GM12878 (cell line): ENCODE measurements at regions not wholly inside any gene's neighbourhood (a gene's known extent, or its start where the extent isn't known, plus 50 kb on each side); places are given as distances from the start of the nearest gene placed in this dataset.

Experiments
- ATAC-seq: fragments of 200-7000 bp; cut with Tn5 transposase; 3 replicates; pipeline ENCODE4 v1.9.1; 2020; ENCODE audit warnings: mild to moderate bottlenecking, moderate library complexity
- BruUV-seq: library from RNA; stranded (reverse); fragments of 400-500 nt; replicated peaks from 2 replicates; lab custom pipeline; 2021; lab: Mats Ljungman, UMichigan
- CTCF ChIA-PET: fragments of 300-600 bp; sonication (Branson Sonifier 250); formaldehyde crosslinking; extraction: SDS; loops from one replicate; lab custom pipeline; 2021; ENCODE audit warnings: inconsistent platforms; lab: Yijun Ruan, JAX
- POLR2A ChIA-PET: fragments of 350-600 bp; formaldehyde crosslinking; extraction: SDS; loops from one replicate; lab custom pipeline; 2021; ENCODE audit warnings: inconsistent platforms; lab: Charles Lee
- RAD21 ChIA-PET: fragments of 300-600 bp; sonication (Branson Sonifier 250); formaldehyde crosslinking; loops from one replicate; lab custom pipeline; 2023; ENCODE audit warnings: antibody characterized with exemption; ENCODE audit not compliant: unreplicated experiment; lab: Charles Lee
- SMC1A ChIA-PET: fragments of 300-600 bp; sonication (Branson Sonifier 250); formaldehyde crosslinking; loops from one replicate; lab custom pipeline; 2023; ENCODE audit not compliant: unreplicated experiment, uncharacterized antibody; lab: Charles Lee
- DNase-seq: peaks from one replicate; pipeline ENCODE4 v3.0.0-alpha.2; 2011; ENCODE audit warnings: low read depth, low spot score
- FAIRE-seq: peaks from 3 replicates; lab custom pipeline; 2011; peaks lifted over from hg19 to GRCh38; lab: Jason Lieb, UNC
- H2AFZ ChIP-seq: 2 replicates; pipeline ENCODE4 v1.6.0; 2011; ENCODE audit warnings: low read depth, low read length, control low read depth; ENCODE audit not compliant: control insufficient read depth
- H3K27ac ChIP-seq: 2 replicates; pipeline ENCODE4 v1.5.1; 2011; ENCODE audit warnings: control low read depth; ENCODE audit not compliant: control insufficient read depth, insufficient read depth
- H3K27me3 ChIP-seq, 2 experiments: replicated peaks in 1 of 2; 2 replicates each; pipeline versions ENCODE4 v1.6.0 to v1.6.1; 2011; ENCODE audit warnings: low read length in 1 of 2; ENCODE audit not compliant: control insufficient read depth in 2 of 2, insufficient read depth in 2 of 2
- H3K36me3 ChIP-seq, 2 experiments: 2 replicates each; pipeline ENCODE4 v1.5.1; 2011; ENCODE audit warnings: low read length in 1 of 2; ENCODE audit not compliant: control insufficient read depth in 2 of 2, insufficient read depth in 2 of 2
- H3K4me1 ChIP-seq: 2 replicates; pipeline ENCODE4 v1.6.1; 2011; ENCODE audit warnings: mild to moderate bottlenecking, low read length, moderate library complexity, mixed read lengths; ENCODE audit not compliant: control insufficient read depth, insufficient read depth
- H3K4me2 ChIP-seq: 2 replicates; pipeline ENCODE4 v1.6.0; 2011; ENCODE audit warnings: control low read depth; ENCODE audit not compliant: control insufficient read depth, insufficient read depth
- H3K4me3 ChIP-seq: fragments of 200-600 bp; sonication (generic); 2 replicates; pipeline ENCODE4 v1.5.1; 2016
- H3K79me2 ChIP-seq: 2 replicates; pipeline ENCODE4 v1.6.0; 2011; ENCODE audit warnings: low read length; ENCODE audit not compliant: control insufficient read depth, insufficient read depth
- H3K9ac ChIP-seq: 2 replicates; pipeline ENCODE4 v1.8.0; 2011; ENCODE audit warnings: low read length, control low read depth, mixed read lengths; ENCODE audit not compliant: control insufficient read depth, insufficient read depth
- H3K9me3 ChIP-seq: replicated peaks from 3 replicates; pipeline ENCODE4 v1.5.1; 2011; ENCODE audit warnings: mild to moderate bottlenecking, low read length; ENCODE audit not compliant: control insufficient read depth, insufficient read depth
- H4K20me1 ChIP-seq: 2 replicates; pipeline ENCODE4 v1.6.0; 2011; ENCODE audit not compliant: control insufficient read depth, insufficient read depth
- CBX3 ChIP-seq: fragments of 200-600 bp; sonication (generic); IDR thresholded peaks from 2 replicates; pipeline ENCODE4 v1.6.1; 2016; ENCODE audit warnings: low read depth, borderline replicate concordance
- CHD2 ChIP-seq: IDR thresholded peaks from 2 replicates; pipeline ENCODE4 v1.6.1; 2011; ENCODE audit warnings: low read depth, low read length, improper control_type of control experiment, borderline replicate concordance
- CREM ChIP-seq: IDR thresholded peaks from 2 replicates; pipeline ENCODE4 v1.6.1; 2014; ENCODE audit warnings: antibody characterized with exemption, low read depth
- CUX1 ChIP-seq: IDR thresholded peaks from 2 replicates; pipeline ENCODE4 v1.6.1; 2012; ENCODE audit warnings: improper control_type of control experiment, low read depth, low read length; ENCODE audit not compliant: insufficient replicate concordance
- ELK1 ChIP-seq: IDR thresholded peaks from 2 replicates; pipeline ENCODE4 v1.6.1; 2012; ENCODE audit warnings: low read depth, low read length, improper control_type of control experiment
- ESRRA ChIP-seq: IDR thresholded peaks from 2 replicates; pipeline ENCODE4 v1.6.1; 2012; ENCODE audit warnings: mild to moderate bottlenecking, low read length, improper control_type of control experiment
- HCFC1 ChIP-seq: fragments of 150-350 bp; IDR thresholded peaks from 2 replicates; pipeline ENCODE4 v1.6.1; 2014; ENCODE audit warnings: low read length
- MEF2B ChIP-seq: fragments of 450-650 bp; IDR thresholded peaks from 2 replicates; pipeline ENCODE4 v1.6.1; 2018; ENCODE audit warnings: mild to moderate bottlenecking, moderate library complexity; ENCODE audit not compliant: partially characterized antibody, poor library complexity, severe bottlenecking
- NKRF ChIP-seq: fragments of 450-650 bp; conservative IDR thresholded peaks from 2 replicates; pipeline ENCODE4 v1.6.1; 2017; ENCODE audit warnings: mild to moderate bottlenecking, moderate library complexity
- NR2F1 ChIP-seq: fragments of 450-650 bp; conservative IDR thresholded peaks from 2 replicates; pipeline ENCODE4 v1.6.1; 2017; ENCODE audit warnings: mild to moderate bottlenecking
- RAD21 ChIP-seq: IDR thresholded peaks from 2 replicates; pipeline ENCODE4 v1.6.1; 2011; ENCODE audit warnings: mild to moderate bottlenecking, low read depth, low read length, moderate library complexity; ENCODE audit not compliant: insufficient read depth
- RELA ChIP-seq: fragments of 450-650 bp; IDR thresholded peaks from 2 replicates; pipeline ENCODE4 v1.8.0; 2014; ENCODE audit warnings: borderline replicate concordance; ENCODE audit not compliant: partially characterized antibody
- TBL1XR1 ChIP-seq: IDR thresholded peaks from 2 replicates; pipeline ENCODE4 v1.6.1; 2012; ENCODE audit warnings: low read depth, low read length, improper control_type of control experiment
- in situ Hi-C: fragments of 300-500 bp; cut with MboI; formaldehyde crosslinking; loops from 9 replicates; pipeline ENCODE4 v1.14.3; 2018; ENCODE audit warnings: mixed read lengths
- intact Hi-C: fragments of 100-400 bp; cut with micrococcal nuclease; formaldehyde crosslinking; loops from one replicate; pipeline ENCODE4 v1.14.2; 2022; ENCODE audit not compliant: unreplicated experiment
- TF ChIP-seq, protein P1 (sequence below): fragments of 450-650 bp; IDR thresholded peaks from 2 replicates; pipeline ENCODE4 v1.6.1; 2016; ENCODE audit warnings: mild to moderate bottlenecking
- TF ChIP-seq, protein P2 (sequence below): IDR thresholded peaks from 2 replicates; pipeline ENCODE4 v1.6.1; 2011; ENCODE audit warnings: mild to moderate bottlenecking, low read depth, low read length, moderate library complexity; ENCODE audit not compliant: insufficient replicate concordance

DNA sequence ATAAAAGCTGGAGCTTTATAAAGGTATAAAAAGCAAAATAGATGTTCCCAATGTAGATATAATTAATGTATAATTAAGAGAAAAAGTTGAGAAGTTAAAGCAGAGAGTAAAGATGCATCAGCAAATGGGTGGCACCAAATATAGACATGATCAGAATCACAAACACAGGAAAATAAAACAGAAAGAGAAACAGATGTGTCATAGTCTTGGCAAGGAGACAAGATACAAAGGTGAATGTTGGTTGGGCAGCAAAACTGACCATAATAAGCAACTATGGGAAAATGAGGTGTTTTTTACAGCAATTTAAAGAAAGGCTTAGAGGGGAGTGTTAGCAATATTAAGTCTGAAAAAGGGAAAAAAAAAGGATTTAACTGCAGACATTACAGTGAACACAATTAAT, 135.4 kb upstream of the CLEC14A start:
- BruUV-seq, result no TSS peak
- H3K9ac ChIP-seq, result no peak overlapping the region
- ATAC-seq, result no peak
- RAD21 ChIA-PET, result no interaction called here
- no peaks in the 10 kb centered on the region for H3K9me3 ChIP-seq
- FAIRE-seq, result no peak
- H3K36me3 ChIP-seq, result no peaks in the 10 kb centered on the region
- no peak overlapping the region for H3K27ac ChIP-seq
- no peak overlapping the region for H3K4me2 ChIP-seq
- no peak for DNase-seq
- SMC1A ChIA-PET, result interaction anchor here (0.8 to 1.3 kb wide), 2 partner anchors 12 to 17 kb away, joined by 3 to 4 read pairs; no protein-coding TSS in a partner anchor
- no peaks in the 10 kb centered on the region for H4K20me1 ChIP-seq
- POLR2A ChIA-PET, result no interaction called here
- H3K4me1 ChIP-seq, result no peaks in the 10 kb centered on the region
- no peaks in the 10 kb centered on the region for H3K27me3 ChIP-seq
- no peak overlapping the region for H3K4me3 ChIP-seq
- H2AFZ ChIP-seq, result no peak overlapping the region
- in situ Hi-C loops (no loop called here), intact Hi-C loops (no loop called here)
- H3K79me2 ChIP-seq, result no peaks in the 10 kb centered on the region
- CTCF ChIA-PET, result no interaction called here
- TF ChIP-seq, protein P1, sequence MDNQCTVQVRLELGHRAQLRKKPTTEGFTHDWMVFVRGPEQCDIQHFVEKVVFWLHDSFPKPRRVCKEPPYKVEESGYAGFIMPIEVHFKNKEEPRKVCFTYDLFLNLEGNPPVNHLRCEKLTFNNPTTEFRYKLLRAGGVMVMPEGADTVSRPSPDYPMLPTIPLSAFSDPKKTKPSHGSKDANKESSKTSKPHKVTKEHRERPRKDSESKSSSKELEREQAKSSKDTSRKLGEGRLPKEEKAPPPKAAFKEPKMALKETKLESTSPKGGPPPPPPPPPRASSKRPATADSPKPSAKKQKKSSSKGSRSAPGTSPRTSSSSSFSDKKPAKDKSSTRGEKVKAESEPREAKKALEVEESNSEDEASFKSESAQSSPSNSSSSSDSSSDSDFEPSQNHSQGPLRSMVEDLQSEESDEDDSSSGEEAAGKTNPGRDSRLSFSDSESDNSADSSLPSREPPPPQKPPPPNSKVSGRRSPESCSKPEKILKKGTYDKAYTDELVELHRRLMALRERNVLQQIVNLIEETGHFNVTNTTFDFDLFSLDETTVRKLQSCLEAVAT, result no peak
- TF ChIP-seq CUX1 (no peak), ELK1 (no peak), CBX3 (no peak), NKRF (no peak), CREM (no peak), MEF2B (no peak), NR2F1 (no peak), TBL1XR1 (no peak), RAD21 (no peak), ESRRA (no peak), CHD2 (no peak), RELA (no peak), HCFC1 (no peak)
- TF ChIP-seq, protein P2, sequence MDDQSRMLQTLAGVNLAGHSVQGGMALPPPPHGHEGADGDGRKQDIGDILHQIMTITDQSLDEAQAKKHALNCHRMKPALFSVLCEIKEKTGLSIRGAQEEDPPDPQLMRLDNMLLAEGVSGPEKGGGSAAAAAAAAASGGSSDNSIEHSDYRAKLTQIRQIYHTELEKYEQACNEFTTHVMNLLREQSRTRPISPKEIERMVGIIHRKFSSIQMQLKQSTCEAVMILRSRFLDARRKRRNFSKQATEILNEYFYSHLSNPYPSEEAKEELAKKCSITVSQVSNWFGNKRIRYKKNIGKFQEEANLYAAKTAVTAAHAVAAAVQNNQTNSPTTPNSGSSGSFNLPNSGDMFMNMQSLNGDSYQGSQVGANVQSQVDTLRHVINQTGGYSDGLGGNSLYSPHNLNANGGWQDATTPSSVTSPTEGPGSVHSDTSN, result no peak
